Activated CD4-positive, alpha-beta T cell treated with anti-CD3 and anti-CD28 coated beads for 36 hours (primary cell): ENCODE measurements at regions not wholly inside any gene's neighbourhood (a gene's known extent, or its start where the extent isn't known, plus 50 kb on each side); places are given as distances from the start of the nearest gene placed in this dataset.

Source experiments
- ATAC-seq: fragments of 200-7000 bp; cut with Tn5 transposase; one replicate; pipeline ENCODE4 v1.10.0; 2021; ENCODE audit warnings: mild to moderate bottlenecking, moderate library complexity
- CTCF ChIA-PET: fragments of 350-600 bp; sonication (Branson Sonifier 250); formaldehyde crosslinking; loops from one replicate; lab custom pipeline; 2021; ENCODE audit warnings: antibody characterized with exemption; lab: Charles Lee
- POLR2A ChIA-PET: fragments of 350-600 bp; sonication (Branson Sonifier 250); formaldehyde crosslinking; loops from one replicate; lab custom pipeline; 2021; ENCODE audit warnings: antibody characterized with exemption, inconsistent platforms; lab: Charles Lee
- DNase-seq: peaks from one replicate; pipeline ENCODE4 v3.0.0-alpha.2; 2020
- H3K27ac Mint-ChIP-seq: one replicate; pipeline ENCODE4 v1.8.0; 2021; ENCODE audit warnings: mixed read lengths
- H3K27me3 Mint-ChIP-seq: one replicate; pipeline ENCODE4 v1.8.0; 2021; ENCODE audit warnings: mixed read lengths
- H3K36me3 Mint-ChIP-seq: one replicate; pipeline ENCODE4 v1.8.0; 2021; ENCODE audit warnings: low read depth, mixed read lengths
- H3K4me1 Mint-ChIP-seq: one replicate; pipeline ENCODE4 v1.8.0; 2021; ENCODE audit warnings: mixed read lengths
- H3K4me3 Mint-ChIP-seq: one replicate; pipeline ENCODE4 v1.8.0; 2021; ENCODE audit warnings: mild to moderate bottlenecking, moderate library complexity, mixed read lengths
- H3K9me3 Mint-ChIP-seq: one replicate; pipeline ENCODE4 v1.8.0; 2021; ENCODE audit warnings: low read depth, mixed read lengths
- intact Hi-C, 2 experiments: fragments of 100-400 bp; cut with DNase I in 1 of 2; cut with micrococcal nuclease in 1 of 2; formaldehyde crosslinking; loops; one replicate each; pipeline versions ENCODE4 v1.14.2 to v1.15.1; 2022 to 2024; cut with DNase I, micrococcal nuclease

DNA sequence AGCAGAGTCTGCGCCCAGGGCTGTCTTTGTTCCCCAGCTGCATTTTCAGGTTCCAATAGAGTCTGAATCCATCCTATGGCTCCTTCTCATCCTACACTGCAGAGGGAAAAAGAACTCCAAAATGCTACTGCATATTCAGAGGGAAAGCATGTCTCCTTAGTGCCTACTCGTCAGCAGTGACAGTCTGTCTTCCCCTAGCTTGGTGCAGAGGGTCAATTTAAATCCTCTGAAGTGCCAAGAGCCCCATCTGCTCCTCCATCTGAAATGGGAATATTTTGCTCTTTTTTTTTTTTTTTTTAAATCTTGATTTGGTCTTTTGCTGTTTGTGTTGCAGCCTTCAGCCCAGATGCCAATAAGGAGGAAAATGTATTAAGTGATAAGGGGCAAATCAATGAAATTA, 199.3 kb downstream of the RNF144A start:
- Mint-ChIP-seq H3K4me3 (no peak overlapping the region), H3K27ac (no peak overlapping the region)
- POLR2A ChIA-PET, result interaction anchor here (0.8 kb wide), 1 partner anchor 17 kb away, joined by 4 read pairs; no protein-coding TSS in a partner anchor

DNA sequence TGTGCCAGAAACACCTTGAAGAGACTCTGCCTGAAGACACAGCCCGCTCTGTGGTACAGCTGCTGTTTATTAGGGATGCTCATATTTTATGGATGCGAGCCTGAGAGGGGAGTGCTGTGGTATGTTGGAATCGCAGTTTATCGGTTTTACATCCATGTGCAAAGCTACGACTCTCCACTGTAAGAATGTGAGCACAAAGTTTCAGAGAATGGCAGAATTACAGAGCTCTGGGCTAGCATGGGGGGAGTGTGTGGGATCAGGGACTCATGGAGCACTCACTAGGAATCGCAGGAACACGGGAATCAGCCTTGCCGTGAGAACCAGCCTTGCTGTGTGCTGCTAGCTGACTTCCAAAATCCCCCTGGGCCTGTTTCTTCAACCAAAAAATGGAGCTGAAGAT, 199.9 kb downstream of the RNF144A start:
- DNase-seq, result no peak
- no peak overlapping the region for H3K27ac Mint-ChIP-seq
- peaks cover 9% of the 10 kb centered on the region for H3K36me3 Mint-ChIP-seq
- intact Hi-C loops, result no loop called here
- H3K4me1 Mint-ChIP-seq, result no peaks in the 10 kb centered on the region
- no peaks in the 10 kb centered on the region for H3K27me3 Mint-ChIP-seq
- no peak for ATAC-seq
- peaks cover 6% of the 10 kb centered on the region for H3K9me3 Mint-ChIP-seq
- CTCF ChIA-PET, result no interaction called here
- H3K4me3 Mint-ChIP-seq, result no peak overlapping the region
- POLR2A ChIA-PET, result no interaction called here

More for the DNA sequence above, 199.3 kb downstream of the RNF144A start:
- no peak for ATAC-seq
- DNase-seq, result no peak
- peaks cover 9% of the 10 kb centered on the region for H3K36me3 Mint-ChIP-seq
- intact Hi-C loops, result no loop called here
- CTCF ChIA-PET, result interaction anchor here (0.8 to 2.2 kb wide), 2 partner anchors 19 to 109 kb away, joined by 3 to 15 read pairs; no protein-coding TSS in a partner anchor
- no peaks in the 10 kb centered on the region for H3K4me1 Mint-ChIP-seq
- no peaks in the 10 kb centered on the region for H3K27me3 Mint-ChIP-seq
- H3K9me3 Mint-ChIP-seq, result peaks cover 6% of the 10 kb centered on the region

DNA sequence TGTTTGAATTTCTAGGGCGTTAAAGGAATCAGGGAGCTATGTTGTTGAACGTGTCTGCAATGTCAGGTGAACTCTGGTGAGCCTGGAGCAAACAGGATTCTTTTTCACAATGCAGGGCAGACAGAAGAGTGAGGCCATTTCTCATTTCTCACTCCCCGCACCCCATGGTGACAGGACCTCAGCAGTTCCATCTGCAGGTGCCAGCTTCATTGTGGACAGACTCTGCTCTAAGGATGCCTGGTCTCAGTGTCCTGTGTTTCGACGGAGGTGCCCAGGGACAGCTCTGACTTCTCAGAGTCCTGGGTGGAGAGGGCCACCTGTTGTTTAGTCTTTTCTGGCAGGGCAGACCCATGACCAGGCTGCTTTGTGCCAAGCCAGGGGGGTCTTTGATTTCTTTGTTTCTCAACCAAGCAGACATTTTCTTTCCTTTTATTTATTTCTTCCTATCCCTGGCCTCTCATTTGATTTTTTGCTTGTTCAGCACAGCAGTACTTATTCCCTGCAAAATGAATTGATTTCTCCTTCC, 201.5 kb downstream of the RNF144A start:
- intact Hi-C loops, result loop anchor here in 1 of 2 experiments (1.0 kb wide), 1 partner anchor 1567 kb away; no protein-coding TSS in a partner anchor
- Mint-ChIP-seq H3K9me3 (peaks cover 6% of the 10 kb centered on the region), H3K4me1 (no peaks in the 10 kb centered on the region), H3K4me3 (no peak overlapping the region), H3K27ac (no peak overlapping the region), H3K36me3 (peaks cover 6% of the 10 kb centered on the region), H3K27me3 (no peaks in the 10 kb centered on the region)
- ChIA-PET CTCF (interaction anchor here (0.7 to 1.5 kb wide), 3 partner anchors 21 to 1618 kb away, joined by 3 read pairs; no protein-coding TSS in a partner anchor), POLR2A (no interaction called here)
- no peak for DNase-seq
- no peak for ATAC-seq

DNA sequence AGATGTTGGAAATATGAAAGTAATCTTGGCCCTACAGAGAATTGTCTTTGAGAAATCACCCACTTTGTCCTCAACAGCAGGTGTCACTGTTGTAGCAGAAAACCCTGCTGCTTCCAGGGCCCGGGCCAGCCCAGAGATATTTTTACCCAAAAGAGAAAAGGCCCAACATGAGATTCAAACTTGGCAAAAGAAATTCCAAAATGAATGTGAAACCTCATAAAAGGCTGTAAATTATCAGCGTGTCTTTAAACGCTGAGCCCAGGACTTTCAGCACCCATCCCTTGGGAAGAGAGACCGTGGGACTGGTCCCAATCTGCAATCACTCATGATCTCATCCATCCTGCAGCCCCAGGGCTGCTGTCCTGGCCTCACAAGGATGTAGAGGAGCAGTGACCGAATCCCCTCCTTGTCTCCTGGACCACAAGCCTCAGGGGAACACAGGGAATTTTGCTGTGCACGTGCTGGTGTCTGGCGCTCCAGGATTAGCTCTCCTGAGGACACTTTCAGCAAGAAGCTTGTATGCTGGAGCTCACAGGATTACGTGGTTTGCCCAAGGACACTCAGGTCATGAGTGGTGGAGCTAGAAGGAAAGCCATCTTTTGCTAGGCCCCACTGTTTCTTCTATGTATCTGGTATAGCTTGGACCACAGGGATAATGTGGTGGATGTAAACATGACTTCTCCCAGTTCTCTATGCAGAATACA, 202.1 kb downstream of the RNF144A start:
- peaks cover 2% of the 10 kb centered on the region for H3K9me3 Mint-ChIP-seq
- H3K36me3 Mint-ChIP-seq, result peaks cover 2% of the 10 kb centered on the region
- intact Hi-C loops, result loop anchor here in 1 of 2 experiments (1.0 kb wide), 1 partner anchor 1566 kb away; no protein-coding TSS in a partner anchor
- ATAC-seq, result no peak
- no peak overlapping the region for H3K27ac Mint-ChIP-seq
- CTCF ChIA-PET, result interaction anchor here (0.7 to 1.5 kb wide), 3 partner anchors 21 to 1618 kb away, joined by 3 read pairs; no protein-coding TSS in a partner anchor
- H3K4me1 Mint-ChIP-seq, result no peaks in the 10 kb centered on the region
- POLR2A ChIA-PET, result no interaction called here
- H3K27me3 Mint-ChIP-seq, result no peaks in the 10 kb centered on the region
- H3K4me3 Mint-ChIP-seq, result no peak overlapping the region
- DNase-seq, result peak; percentile 44

DNA sequence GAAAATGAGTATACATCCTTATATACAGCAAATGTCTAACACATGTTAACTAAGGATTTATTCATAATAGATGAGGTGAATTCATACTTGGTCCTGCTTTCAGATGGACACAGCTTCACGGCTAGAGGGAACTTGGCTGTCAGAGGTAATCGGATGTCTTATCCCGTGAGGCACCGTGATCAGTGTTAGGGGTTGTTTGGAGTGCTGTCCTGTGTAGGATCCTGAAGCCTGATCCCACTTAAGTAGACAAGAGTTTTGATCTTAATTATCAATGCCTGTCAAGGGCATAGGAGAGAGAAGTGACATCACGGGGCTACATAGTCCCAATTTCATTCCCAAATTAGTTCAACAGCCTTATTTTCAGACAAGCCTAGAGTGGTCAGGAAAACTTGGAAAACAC, 204.6 kb downstream of the RNF144A start:
- Mint-ChIP-seq H3K27ac (no peak overlapping the region), H3K36me3 (no peaks in the 10 kb centered on the region), H3K9me3 (no peaks in the 10 kb centered on the region), H3K4me3 (no peak overlapping the region), H3K4me1 (no peaks in the 10 kb centered on the region), H3K27me3 (no peaks in the 10 kb centered on the region)
- intact Hi-C loops, result no loop called here
- ChIA-PET POLR2A (no interaction called here), CTCF (no interaction called here)
- no peak for DNase-seq
- no peak for ATAC-seq

DNA sequence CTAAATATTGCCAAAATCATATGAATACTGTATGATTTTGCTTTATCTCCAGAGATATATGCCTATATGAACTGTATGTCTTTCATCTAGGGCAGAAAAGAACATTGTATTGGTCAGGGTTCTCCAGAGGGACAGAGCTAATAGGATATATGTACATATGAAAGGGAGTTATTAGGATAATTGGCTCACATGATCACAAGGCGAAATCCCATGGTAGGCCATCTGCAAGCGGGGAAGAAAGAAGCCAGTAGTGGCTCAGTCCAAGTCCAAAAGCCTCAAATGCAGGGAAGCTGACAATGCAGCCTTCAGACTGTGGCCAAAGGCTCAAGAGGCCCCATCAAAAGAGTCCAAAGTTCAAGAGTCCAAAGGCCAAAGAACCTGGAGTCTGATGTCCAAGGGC, 209.9 kb downstream of the RNF144A start:
- ATAC-seq (no peak), DNase-seq (no peak)
- POLR2A ChIA-PET, result no interaction called here
- intact Hi-C loops, result no loop called here
- Mint-ChIP-seq H3K9me3 (no peaks in the 10 kb centered on the region), H3K4me1 (no peaks in the 10 kb centered on the region), H3K27me3 (no peaks in the 10 kb centered on the region), H3K4me3 (no peak overlapping the region), H3K36me3 (no peaks in the 10 kb centered on the region), H3K27ac (no peak overlapping the region)
- CTCF ChIA-PET, result interaction anchor here (0.6 kb wide), 2 partner anchors 200 to 896 kb away, joined by 3 to 4 read pairs; no protein-coding TSS in a partner anchor

DNA sequence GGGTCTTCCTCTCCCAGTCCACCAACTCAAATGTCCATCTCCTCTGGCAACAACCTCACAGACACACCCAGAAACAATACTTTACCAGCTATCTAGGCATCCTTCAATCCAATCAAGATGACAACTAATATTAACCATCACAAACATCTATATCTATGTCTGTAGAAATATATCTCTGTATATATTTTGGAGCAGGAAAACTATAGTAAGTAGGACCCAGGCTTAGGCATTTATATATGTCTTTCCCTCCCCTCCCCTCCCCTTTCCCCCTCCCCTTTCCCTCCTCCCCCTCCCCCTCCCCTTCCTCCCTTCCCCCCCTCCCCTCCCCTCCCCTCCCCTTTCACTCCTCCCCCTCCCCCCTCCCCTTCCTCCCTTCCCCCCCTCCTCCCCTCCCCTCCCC, 210.5 kb downstream of the RNF144A start:
- no peak for ATAC-seq
- DNase-seq, result no peak
- CTCF ChIA-PET, result no interaction called here
- intact Hi-C loops, result no loop called here
- Mint-ChIP-seq H3K4me3 (no peak overlapping the region), H3K27ac (no peak overlapping the region), H3K4me1 (no peaks in the 10 kb centered on the region), H3K27me3 (no peaks in the 10 kb centered on the region), H3K36me3 (no peaks in the 10 kb centered on the region), H3K9me3 (no peaks in the 10 kb centered on the region)
- POLR2A ChIA-PET, result no interaction called here

DNA sequence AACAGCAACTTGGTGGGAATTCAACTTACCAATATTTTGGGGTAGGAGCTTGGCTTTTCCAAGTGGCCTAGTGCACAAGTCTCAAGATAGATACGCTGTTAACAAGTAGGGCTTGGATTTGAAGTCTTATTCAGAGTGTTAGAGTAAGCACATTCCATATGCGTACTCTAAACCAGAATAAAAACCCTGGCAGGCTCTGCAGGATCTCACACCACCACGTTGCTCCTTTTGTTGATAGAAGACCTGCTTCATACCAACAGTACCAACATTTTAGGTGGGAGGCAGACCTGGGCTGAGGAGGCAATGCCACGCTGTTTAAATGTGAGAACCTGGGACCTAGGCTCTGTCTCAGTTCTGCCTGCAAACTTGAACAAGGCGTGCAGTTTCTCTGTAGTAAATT, 214.0 kb downstream of the RNF144A start:
- POLR2A ChIA-PET, result no interaction called here
- Mint-ChIP-seq H3K4me1 (no peaks in the 10 kb centered on the region), H3K27me3 (no peaks in the 10 kb centered on the region), H3K9me3 (no peaks in the 10 kb centered on the region), H3K4me3 (no peak overlapping the region), H3K27ac (no peak overlapping the region), H3K36me3 (no peaks in the 10 kb centered on the region)
- DNase-seq (no peak), ATAC-seq (no peak)
- intact Hi-C loops, result no loop called here
- CTCF ChIA-PET, result no interaction called here

DNA sequence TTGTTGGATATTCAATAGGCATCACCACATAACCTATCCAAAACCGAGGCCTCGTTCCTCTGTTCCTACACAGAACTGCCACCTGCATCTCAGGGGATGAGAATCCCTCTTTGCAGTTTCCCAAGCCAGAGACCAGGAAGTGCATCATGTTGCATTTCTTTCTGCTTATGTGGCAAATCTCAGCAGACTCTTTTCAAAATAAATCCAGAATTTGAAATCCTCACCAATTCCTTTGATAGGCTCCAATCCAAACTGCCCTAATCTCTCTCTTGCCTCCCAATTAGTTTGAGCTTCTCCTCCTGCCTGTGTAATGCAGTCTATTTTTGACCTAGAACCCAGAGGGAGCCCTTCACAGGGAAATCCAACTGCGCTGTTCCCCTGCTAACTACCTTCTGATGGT, 215.5 kb downstream of the RNF144A start:
- DNase-seq, result no peak
- no peak overlapping the region for H3K27ac Mint-ChIP-seq
- ChIA-PET CTCF (no interaction called here), POLR2A (no interaction called here)
- no peaks in the 10 kb centered on the region for H3K36me3 Mint-ChIP-seq
- intact Hi-C loops, result no loop called here
- no peaks in the 10 kb centered on the region for H3K27me3 Mint-ChIP-seq
- no peaks in the 10 kb centered on the region for H3K9me3 Mint-ChIP-seq
- no peak overlapping the region for H3K4me3 Mint-ChIP-seq
- H3K4me1 Mint-ChIP-seq, result no peaks in the 10 kb centered on the region
- no peak for ATAC-seq

DNA sequence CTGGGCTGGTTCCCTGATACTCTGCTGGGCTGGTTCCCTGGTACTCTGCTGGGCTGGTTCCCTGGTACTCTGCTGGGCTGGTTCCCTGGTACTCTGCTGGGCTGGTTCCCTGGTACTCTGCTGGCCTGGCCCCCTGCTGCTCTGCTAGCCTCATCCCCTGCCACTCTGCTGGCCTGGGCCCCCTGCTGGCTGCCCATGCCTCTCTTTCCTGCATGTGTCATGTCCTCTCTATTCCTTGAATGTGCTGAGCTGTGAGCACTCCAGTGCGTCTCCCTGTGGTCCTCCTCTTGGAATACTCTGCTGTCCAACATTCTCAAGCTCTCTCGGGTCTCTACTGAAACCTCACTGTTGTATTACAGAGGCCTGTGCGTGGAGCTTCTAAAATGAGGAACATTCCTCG, 216.3 kb downstream of the RNF144A start:
- no peak for ATAC-seq
- H3K9me3 Mint-ChIP-seq, result no peaks in the 10 kb centered on the region
- CTCF ChIA-PET, result no interaction called here

DNA sequence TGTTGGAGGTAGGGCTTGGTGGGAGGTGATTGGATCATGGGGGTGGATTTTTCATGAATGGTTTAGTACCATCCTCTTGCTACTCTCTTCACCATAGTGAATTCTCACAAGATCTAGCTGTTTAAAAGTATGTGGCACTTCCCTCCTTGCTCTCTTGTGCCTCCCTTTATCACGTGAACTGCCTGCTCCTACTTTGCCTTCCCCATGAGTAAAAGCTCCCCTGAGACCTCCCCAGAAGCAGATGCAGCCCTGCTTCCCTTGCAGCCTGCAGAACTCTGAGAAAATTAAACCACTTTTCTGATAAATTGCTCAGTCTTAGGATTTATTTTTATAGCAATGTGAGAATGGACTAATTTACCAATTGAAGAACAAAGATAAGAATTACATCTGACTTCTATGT, 223.1 kb downstream of the RNF144A start:
- CTCF ChIA-PET, result no interaction called here
- Mint-ChIP-seq H3K9me3 (peaks cover 20% of the 10 kb centered on the region), H3K4me1 (no peaks in the 10 kb centered on the region), H3K27ac (no peak overlapping the region), H3K36me3 (peaks cover 8% of the 10 kb centered on the region), H3K27me3 (no peaks in the 10 kb centered on the region), H3K4me3 (no peak overlapping the region)
- DNase-seq, result no peak
- intact Hi-C loops, result no loop called here
- no peak for ATAC-seq
- POLR2A ChIA-PET, result no interaction called here

More for the DNA sequence above, 216.3 kb downstream of the RNF144A start:
- intact Hi-C loops, result no loop called here
- DNase-seq, result no peak
- Mint-ChIP-seq H3K4me3 (no peak overlapping the region), H3K4me1 (no peaks in the 10 kb centered on the region), H3K27ac (no peak overlapping the region), H3K27me3 (no peaks in the 10 kb centered on the region), H3K36me3 (no peaks in the 10 kb centered on the region)
- POLR2A ChIA-PET, result no interaction called here

DNA sequence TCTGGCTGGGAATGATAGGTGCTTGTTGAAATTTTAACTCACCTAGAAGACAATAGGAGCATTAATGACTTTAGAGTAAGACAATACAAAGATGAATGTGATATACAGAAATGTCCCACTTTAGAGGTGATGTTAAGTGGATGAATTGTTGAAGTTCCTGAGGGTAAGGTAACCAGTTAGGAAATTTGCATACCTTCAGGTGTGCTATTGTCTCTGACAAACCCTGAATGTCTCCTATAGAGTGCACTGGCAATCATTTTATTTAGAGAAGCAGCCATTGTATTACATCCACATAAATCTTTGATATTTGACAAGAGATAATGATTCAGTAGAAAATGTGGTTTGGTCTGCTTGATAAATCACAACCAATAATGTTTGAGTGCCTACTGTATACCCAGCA, 228.5 kb downstream of the RNF144A start:
- H3K4me3 Mint-ChIP-seq, result no peak overlapping the region
- POLR2A ChIA-PET, result no interaction called here
- H3K27me3 Mint-ChIP-seq, result no peaks in the 10 kb centered on the region
- ATAC-seq (no peak), DNase-seq (no peak)
- peaks cover 12% of the 10 kb centered on the region for H3K36me3 Mint-ChIP-seq
- CTCF ChIA-PET, result no interaction called here
- no peak overlapping the region for H3K27ac Mint-ChIP-seq
- H3K9me3 Mint-ChIP-seq, result peaks cover 16% of the 10 kb centered on the region
- intact Hi-C loops, result no loop called here
- no peaks in the 10 kb centered on the region for H3K4me1 Mint-ChIP-seq
